Fibroblast of skin of abdomen (primary cell): ENCODE measurements at regions not wholly inside any gene's neighbourhood (a gene's known extent, or its start where the extent isn't known, plus 50 kb on each side); places are given as distances from the start of the nearest gene placed in this dataset.

Source experiments
- DNase-seq: peaks from one replicate; pipeline ENCODE4 v3.0.0-alpha.2; 2013

GRCh38 chr11:123253911-123254310 lies 58.9 kb upstream of the CLMP start:
- no peak for DNase-seq

DNA sequence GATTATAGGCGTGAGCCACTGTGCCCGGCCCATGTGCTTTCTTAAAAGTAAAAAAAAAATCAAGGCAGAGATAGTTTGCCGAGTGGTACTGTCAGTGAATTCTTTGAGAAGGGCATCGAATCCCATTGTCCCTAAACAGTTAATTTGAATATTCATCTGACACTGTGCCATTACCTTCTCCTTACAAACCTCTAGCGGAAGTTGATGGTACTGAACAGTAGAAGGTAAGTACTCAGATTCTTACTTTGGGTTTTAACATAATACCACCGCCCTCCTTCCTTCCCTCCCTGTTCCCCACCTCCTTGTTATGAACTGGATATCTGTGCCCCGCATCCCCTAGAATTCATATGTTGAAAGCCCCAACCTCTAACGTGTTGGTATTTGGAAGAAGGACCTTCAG lies 58.2 kb upstream of the CLMP start:
- DNase-seq = no peak

DNA sequence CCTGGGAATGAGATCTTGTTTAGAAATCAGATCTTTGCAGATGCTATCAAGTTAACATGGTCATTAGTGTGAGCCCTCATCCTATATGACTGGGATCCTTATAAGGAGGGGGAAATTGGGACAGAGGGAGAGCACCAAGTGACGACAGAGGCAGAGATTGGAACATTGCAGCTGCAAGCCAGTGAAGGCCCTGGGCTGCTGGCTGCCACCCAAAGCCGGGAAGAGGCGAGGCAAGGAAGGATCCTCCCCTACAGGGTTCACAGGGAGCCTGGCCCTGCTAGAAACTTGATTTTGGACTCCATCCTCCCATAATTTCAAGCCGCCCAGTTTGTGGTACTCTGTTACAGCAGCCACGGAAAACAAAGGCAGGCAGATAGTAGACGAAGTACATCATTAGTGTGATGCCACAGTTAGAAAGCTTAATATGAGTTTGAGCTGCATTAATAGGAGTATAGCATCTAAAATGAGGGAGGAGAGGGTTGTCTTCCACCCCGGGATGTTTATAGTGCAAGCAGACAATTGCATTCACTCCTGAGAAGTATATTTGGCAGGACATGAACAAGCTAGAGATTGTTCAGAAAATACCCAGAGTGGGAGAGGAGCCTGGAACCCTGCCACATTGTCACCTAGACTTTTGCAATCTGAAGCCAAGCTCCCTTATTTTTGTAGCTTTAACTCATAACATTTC lies 56.8 kb upstream of the CLMP start:
- DNase-seq = peak; percentile 50

- no peak for DNase-seq
Measured at GRCh38 chr11:123250892-123251656, 56.0 kb upstream of the CLMP start.

DNA sequence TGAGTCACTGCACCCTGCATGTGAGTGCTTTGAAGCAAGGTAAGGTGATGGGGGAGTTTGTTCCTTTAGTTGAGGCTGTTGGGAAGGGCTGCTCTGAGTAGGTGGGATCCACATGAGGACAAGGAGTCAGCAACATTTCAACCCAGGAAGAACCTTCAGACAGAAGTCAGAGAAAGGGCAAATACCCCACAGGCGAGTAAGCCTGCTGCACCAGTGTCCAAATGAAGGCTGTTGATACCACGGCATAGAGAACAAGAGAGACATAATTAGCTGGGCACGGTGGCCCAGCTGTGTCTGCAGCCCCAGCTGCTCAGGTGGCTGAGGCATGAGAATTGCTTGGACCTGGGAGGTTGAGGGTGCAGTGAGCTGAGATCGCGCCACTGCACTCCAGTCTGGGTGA lies 54.3 kb upstream of the CLMP start:
- no peak for DNase-seq

DNA sequence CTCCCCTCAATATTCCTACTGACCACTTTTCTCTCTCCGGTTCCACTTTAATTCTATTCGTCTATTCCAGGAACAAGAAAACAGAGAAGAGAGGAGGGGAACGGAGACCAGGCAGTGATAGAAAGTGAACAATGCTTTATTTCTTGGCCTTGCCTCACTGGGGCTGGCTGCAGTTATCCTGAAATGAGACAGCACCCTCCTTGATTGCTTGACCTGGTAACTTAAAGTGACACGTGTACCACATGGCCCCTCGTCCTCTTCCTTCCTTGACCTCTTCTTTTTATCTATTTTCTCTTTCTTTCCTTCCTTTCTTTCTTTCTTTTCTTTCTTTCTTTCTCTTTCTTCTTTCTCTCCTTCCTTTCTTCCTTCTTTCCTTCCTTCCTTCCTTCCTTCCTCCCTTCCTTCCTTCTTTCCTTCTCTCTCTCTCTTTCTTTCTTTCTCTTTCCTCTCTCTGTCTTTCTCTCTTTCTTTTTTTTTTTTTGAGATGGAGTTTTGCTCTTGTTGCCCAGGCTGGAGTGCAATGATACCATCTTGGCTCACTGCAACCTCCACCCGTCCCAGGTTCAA lies 52.8 kb upstream of the CLMP start:
- DNase-seq = no peak

DNA sequence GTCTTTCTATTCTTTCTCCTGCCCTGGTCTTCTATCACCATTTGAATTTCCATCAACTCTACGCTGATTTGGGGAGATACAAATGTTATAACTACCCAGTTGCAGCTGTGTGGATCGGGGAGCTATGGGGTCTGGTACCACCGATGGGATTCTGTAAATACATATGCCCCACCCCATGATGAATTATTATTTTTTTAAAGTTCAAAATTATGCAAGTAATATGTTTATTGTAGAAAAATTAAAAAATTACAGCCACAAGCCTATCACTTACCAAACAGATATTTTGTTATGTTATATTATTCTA lies 52.4 kb upstream of the CLMP start:
- DNase-seq = no peak

GRCh38 chr11:123246749-123247495 lies 51.9 kb upstream of the CLMP start:
- DNase-seq = peak; percentile 78

GRCh38 chr11:123245567-123245966 lies 50.5 kb upstream of the CLMP start:
- no peak for DNase-seq
